HG02884 (cell line): ENCODE measurements at regions not wholly inside any gene's neighbourhood (a gene's known extent, or its start where the extent isn't known, plus 50 kb on each side); places are given as distances from the start of the nearest gene placed in this dataset.
"Not testable (repeated sequence)": the region's sequence is repeated elsewhere in the genome, so short reads cannot be mapped to it uniquely, and the experiment has no call there.

Experiments used
- ATAC-seq: cut with Tn5 transposase; IDR thresholded peaks from one replicate; pipeline ENCODE4 v1.9.1; 2021; ENCODE audit warnings: mild to moderate bottlenecking, moderate library complexity; ENCODE audit not compliant: unreplicated experiment

DNA sequence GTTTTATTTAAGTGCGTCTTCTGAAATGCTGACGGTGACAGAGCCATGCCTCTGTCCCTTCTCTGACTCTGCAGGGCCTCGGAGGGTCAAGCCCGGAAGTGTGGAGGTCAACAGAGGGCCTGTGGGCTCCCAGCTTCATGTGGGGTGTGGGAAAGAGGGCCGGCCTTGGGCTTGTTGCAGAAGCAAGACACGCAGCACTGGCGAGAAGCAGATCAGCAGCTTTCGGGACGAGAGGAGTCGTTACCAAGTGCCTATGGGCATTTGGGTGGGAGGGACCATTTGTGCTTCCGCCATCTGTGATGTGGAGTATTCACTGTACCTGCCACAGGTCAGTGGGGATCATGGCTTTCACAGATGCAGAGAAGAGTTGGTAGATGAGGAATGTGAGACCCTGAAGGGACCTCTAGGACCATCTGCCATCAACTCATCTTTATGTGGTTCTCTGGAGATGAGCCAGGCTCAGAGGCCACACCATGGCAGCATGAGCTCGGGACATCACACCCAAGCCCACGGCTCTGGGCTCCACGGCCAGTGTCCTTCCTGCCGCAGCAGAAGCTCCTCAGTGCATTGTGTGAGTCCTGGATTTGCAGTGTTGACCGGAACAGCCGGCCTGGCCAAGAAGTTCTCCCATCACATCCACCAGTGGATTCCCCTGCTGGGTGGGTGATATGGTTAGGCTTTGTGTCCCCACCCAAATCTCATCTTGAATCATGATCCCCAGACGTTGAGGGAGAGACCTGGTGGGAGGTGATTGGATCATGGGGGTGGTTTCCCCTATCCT, 590.7 kb downstream of the TBC1D22A start:
- no peak for ATAC-seq

DNA sequence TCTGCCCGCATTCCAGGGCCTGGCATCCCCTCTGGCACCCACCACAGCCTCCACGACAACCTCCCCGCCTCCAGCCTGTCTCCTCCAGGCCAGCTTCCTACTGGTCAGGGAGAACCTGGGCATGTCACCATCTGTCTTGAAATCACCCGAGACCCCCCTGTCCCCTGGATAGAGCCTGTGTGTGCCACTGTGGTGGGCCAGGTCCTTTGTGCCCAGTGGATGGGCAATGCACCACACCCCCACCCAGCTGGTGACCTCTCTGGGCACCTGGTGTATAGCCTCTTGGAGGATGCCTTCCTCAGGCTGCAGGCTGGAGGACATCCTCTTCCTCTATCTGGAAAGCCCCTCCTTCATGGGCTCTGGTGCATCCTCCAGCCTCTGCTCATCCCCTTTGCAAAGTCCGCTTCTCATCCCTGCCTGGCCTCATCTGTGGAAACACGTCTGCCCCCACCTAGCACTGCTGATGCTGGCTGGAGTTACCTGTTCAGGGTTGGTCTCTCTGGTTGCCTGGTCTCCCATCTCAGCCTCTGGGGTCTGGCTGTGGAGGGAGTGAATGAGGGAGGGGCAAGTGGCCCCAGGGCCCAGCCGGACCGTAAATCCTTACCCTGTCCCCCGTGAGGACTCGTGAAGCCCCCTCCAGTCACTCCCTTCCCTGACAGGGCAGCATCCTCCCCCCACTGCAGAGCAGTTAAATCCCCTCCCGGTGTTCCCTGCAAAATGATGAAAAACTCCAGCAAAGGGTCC, 589.6 kb downstream of the TBC1D22A start:
- no peak for ATAC-seq

DNA sequence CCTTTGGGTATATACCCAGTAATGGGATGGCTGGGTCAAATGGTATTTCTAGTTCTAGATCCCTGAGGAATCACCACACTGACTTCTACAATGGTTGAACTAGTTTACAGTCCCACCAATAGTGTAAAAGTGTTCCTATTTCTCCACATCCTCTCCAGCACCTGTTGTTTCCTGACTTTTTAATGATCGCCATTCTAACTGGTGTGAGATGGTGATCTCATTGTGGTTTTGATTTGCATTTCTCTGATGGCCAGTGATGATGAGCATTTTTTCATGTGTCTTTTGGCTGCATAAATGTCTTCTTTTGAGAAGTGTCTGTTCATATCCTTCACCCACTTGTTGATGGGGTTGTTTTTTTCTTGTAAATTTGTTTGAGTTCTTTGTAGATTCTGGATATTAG, 583.8 kb downstream of the TBC1D22A start:
- not testable (repeated sequence) for ATAC-seq

DNA sequence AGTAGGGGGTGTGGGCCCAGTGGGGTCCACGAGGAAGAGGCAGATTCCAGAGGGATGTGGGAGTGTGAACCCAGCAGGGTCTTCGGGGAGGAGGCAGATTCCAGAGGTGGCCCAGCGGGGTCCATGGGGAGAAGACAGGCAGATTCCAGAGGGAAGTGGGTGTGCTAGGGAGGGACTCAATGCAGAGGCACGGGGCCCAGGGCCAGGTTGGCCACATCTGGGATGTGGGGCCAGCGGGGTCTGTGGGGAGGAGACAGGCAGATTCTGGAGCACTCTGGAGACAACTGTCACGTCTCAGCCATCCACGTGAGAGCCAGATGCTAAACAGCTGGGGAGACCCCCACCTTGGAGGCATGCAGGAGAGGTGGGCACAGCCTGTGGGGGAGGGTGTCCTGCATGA, 582.6 kb downstream of the TBC1D22A start:
- ATAC-seq = no peak

DNA sequence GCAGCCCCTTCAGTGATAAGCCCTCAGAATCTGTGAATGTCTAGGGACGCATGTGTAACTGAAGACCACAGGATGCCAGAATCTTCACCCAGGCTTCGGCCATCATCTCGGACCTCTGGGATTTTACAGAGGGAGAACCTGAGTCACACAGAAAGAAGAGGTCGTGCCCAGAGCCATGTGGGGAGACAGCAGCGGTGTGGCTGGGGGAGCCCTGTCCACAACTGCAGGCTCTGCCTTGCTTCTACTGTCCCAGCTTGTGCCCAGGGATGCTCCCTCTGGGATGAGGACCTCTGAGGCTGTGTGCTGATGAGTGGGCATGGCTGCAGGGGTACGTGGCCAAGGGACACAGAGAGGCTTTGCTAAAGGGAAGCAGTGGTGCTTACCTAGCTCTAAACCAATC, 582.0 kb downstream of the TBC1D22A start:
- no peak for ATAC-seq

DNA sequence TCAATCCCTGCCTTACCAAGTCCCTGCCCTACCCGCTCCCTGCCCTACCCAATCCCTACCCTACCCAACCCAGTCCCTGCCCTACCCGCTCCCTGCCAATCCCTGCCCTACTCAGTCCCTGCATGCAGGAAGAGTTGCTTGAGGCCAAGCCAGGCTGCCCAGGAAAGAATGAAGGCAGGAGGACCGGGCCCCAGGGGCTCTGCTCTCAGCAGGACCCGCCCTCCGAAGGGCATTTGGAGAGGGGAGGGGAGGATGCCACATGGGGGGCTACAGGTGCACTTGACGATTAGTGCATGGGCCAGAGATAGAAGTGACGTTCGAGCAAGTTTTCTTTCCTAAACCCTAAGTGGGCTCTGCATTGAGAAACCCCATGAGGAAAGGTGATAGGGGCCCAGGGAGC, 581.2 kb downstream of the TBC1D22A start:
- no peak for ATAC-seq

DNA sequence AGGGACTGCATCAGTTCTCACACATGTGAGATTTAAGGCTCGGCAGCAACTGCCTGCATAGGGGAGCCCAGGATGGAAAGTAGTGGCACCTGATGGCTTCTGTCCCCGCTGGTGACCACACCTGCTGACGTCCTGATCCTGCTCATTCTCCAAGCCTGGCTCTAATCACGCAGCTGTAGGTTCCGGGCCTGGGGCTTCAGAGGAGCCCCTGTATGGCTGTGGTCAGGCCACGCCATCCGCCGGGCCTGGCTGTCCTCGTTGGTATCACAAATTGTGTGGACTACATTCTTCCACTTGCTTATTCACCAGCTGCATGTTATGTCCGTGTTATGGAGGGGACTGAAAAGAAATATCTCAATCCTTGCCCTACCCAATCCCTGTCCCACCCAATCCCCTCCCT, 580.0 kb downstream of the TBC1D22A start:
- no peak for ATAC-seq

DNA sequence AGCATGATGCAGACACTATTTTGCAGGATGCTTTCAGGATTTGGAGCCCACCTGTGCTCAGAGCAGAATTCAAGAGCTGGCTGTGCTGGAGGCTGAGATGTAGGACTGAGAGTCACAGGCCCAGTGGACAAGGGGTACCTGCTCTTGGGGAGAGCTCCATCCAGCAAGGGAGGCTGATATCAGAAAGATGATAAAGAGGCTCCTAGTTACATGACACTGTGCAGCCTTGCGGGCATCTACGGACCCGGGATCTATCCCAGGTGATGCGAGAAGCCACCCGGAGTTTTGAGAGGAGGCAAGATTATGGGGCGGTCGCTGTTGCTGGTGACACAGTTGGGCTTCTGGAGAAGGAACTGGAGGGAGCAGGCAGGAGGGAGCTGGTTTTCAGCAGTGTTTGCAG, 579.0 kb downstream of the TBC1D22A start:
- no peak for ATAC-seq

DNA sequence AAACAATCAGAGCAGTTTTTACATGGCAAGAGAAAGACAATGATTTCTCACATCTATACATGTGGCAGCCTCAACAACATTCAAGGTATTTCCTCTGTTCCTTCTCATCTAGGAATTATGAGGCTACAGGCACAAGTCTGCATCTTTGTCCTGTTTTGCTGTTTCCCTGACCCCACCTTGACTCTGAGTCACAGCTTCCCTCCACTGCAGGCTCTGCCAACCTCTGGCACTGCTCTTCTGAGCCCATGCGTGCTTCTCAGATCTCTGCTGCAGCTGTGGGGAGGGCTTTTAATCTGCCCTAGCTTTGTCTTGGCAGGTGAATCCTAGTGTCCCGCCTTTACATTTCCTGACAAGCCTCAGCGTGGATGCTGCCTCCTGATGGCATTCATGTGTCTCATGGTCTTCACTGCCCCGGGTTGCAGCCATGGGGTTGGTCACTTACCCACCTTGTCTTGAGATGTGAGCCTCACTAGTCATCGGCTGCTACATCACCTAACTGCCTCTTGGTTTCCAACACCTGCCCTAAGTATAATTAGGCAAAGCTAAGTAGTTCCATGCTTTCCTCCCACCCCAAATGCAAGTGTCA, 578.5 kb downstream of the TBC1D22A start:
- no peak for ATAC-seq

DNA sequence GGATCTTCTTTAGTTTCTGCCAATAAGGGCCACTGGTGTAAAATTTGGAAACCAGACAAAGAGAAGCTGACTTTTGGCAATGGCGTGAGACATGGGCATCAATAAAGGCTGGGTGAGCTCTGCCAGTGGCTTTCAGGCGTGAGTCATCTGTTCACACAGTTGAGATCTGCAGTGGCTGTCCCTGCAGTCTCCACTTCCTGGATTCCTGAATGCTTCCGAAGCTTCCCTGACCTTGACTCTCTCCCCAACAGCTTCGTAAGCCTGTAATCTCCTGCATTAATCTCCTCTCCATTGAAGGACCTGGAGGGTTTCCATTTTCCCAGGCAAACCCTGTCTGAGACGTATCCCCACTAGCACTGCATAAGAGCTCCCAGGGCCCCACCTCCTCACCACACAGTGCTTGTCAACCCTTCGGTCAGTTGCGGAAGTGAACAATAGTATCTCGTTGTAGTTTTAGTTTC, 574.7 kb downstream of the TBC1D22A start:
- ATAC-seq = no peak

DNA sequence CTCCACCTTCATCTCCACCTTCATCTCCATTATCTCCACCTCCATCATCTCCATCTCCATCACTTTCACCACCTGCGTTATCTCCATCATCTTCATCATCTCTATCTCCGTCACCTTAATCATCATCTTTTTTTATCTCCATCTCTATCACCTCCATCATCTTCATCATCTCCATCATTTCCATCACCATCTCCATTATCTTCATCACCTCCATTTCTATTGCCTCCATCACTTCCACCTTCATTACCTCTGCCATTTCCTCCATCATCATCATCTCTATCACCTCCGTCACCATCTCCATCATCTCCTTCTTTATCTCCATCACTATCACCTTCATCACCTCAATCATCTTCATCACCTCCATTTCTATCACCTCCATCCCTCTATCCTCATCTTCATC, 573.5 kb downstream of the TBC1D22A start:
- no peak for ATAC-seq

DNA sequence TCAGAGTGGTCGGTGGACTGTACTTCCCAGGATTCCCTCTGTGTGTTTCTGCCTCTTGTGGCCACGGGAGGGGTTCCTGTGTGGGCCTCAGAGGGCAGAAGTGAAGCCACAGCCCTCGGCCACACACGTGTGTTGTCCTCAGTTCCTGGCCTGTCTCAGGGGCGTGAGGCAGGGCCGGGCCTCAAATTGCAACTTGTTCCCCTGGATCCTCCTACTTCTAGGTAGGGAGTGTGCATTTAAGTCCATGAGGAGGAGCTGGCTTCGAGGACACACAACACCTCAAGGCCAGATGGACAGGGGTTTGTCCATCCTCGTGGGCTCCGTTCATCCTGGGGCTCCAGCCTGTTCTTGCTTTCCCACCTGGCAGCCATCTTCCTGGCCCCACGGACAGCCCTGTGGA, 573.0 kb downstream of the TBC1D22A start:
- ATAC-seq = no peak

DNA sequence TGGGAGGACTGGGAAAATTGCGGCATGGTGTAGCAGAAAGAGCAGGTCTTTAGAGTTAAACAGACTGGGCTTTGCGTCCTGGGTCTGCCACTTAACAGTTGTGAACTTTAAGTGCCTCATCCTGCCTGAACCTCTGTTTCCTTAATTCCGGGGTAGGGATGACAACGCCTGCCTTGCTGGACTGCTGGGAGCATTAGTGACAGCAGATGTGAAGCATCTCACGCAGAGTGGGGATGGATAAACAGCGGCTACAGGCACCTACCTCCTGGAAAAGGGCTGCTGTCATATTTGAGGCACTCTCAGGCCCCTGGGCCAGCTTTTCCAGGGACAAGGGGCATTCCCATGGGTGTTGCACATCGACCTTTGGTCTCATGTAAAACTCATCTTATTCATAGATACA, 572.2 kb downstream of the TBC1D22A start:
- ATAC-seq = no peak

DNA sequence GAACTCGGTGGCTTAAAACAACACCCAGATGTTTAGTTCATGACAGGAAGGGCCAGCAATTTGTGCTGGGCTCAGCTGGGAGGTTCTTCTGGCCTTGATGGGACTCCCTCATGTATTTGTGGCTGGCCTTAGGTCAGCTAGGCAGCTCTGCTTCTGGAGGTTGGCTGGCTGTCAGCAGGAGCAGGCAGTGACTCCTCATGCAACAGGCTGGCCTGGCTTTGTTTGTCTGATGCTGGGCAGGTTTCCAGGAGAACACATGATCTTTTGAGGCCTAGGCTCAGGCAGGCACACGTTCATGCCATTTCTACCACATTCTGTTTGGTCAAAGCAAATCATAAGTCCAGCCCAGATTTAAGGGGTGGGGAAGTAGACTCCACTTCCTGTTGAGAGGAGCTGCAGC, 571.2 kb downstream of the TBC1D22A start:
- ATAC-seq = no peak

DNA sequence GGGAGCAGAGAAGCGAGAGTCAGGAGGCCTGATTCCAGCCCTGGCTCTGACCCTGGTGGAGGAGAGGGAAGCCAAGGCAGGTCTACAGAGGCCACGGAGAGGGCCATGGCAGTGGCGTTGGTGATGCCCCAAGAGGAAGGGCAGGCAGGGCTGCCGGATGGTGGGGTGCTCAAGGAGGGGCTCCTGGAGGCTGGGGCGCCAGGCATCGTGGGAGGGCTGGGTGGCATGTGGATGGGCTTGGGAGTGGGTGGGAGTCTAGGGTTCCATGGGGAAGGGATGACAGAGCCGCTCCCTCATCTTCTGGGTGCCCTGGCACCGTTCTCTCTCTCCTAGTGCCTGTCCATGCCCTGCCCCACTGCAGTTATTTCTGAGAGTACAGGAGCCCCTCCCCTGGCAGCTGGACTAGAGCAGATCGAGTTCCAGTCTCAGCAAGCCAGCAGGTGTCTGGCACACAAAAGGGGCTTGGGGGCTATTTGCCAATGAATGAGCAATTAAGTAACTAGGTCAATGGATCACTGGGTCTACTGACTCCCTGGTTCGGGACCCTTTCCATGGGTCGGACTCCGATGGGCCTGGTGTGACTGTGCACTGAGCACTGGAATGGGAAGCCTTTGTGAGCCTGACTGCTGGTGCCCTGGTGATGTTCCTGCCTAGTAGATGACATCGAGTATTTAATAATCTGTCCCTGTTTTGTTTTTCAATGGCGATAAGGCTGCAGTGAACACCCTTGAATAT, 570.0 kb downstream of the TBC1D22A start:
- no peak for ATAC-seq

DNA sequence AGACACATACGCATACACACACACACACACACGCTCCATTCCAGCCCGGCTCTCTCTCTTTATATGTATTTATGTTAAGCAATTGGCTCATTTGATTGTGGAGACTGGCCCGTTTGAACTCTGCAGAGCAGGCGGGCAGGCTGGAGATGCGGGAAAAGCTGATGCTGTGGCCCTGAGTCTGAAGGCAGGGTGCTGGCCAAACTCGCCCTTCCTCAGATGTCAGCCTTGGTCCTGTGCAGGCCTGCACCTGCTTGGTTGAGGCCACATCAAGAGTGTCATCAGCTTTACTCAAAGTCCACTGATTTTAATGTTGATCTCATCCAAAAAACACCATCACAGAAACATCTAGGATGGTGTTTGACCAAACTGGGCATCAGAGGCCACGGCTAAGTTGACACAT, 569.3 kb downstream of the TBC1D22A start:
- ATAC-seq = no peak

DNA sequence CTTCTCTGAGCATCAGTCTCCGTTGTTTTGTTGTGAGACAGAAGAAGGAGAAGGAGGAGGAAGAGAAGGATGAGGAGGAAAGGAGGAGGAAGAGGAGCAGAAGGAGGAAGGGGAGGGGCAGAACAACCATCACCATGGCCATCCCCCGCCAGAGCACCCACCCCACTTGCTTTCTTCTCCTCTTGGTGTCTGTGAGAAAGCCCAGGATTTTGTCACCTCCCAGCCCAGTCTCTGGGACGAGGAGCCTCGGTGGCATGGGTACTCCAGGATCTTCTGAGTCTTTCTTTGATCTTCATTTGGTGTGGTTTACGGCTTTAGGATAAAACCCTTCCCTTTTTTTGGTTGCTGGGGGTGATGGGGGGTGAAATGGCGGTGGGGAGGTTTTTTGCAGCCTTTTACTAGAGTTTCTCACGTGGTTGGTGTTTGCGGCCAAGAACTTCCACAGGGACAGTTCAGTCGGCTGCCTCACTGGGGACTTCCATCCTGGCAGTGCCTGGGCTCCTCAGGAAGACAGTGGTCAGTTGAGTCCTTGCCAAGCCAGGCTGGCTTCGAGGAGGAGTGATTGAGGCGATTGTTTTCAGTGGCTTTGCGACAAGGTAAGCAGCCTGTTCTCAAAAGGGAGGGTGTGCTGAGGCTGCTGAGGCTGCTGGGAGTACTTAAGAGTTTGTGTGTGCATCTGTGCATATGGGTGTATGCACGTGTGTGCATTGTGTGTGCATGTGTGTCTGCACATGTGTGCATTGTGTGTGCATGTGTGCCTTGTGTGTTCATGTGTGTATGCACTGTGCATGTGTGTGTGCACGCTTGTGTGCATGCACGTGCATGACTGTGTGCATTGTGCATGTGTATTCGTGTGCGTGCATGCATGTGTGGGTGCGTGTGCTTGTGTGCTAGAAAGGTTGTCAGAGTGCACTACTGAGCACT, 567.5 kb downstream of the TBC1D22A start:
- no peak for ATAC-seq

DNA sequence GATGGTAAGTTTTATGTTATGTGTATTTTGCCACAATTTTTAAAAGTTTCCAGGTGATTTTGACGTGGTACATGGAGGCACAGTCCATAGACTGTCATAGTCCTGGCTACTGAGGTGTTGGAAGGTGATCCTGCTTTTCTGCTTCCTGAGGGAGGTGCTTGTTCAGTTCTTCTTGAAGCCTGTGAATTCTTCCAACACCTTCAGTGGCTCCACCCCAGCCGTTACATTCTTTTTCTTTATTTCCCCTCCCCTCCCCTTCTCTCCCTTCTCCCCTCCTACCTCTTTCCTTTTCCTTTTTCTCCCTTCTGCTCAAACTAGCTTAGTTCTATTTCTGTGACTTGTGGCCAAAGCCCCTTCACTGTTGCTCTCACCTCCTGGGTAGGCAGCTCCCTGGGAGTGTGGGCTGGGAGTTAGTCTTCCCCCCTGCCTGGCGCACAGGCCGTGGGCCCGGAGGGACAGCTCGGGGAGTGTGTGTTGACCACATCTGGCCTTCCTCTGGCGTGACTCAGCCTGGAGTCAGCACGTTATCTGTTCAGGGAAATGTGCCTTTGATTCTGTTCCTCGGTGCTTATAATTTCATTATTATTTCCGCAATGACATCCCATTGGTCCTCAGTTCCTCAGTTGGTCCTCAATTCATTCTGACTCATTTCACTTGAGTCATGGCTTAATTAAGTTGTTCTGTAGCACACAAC, 566.2 kb downstream of the TBC1D22A start:
- no peak for ATAC-seq

DNA sequence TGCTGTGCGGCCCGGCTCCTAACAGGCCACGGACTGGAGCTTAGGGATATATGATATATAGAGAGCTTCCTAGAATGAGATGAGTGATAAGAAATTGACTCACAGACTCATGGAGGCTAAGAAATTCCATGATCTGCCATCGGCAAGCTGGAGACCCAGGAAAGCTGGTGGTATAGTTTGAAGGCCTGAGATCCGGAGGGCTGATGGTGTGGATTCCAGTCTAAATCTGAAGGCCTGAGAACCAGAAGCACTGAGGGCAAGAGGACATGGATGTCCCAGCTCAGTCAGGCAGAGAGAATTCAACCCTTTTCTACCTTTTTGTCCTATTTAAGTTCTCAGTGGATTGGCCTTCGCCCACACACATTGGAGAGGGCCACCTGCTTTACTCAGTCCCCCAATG, 564.8 kb downstream of the TBC1D22A start:
- no peak for ATAC-seq

DNA sequence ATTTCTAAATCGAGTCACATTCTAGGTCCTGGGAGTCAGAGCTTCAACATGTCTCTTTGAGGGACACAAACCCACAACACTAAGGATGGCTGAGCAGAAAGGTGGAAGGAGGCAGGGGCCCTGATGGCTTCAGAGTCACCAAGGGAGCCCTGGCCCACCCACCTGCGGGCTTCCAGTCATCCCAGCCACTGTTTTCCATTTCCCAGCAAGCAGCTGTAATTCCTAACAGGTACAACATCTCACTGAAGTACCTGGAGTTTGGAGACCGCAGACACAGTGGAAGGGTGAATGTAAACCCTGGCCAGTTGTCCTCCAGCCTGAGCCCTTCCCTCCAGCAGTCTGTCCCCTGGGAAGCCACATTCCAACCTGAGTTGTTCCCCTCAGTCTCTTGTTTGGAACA, 562.8 kb downstream of the TBC1D22A start:
- ATAC-seq = no peak
